SH-SY5Y (cell line): ENCODE measurements at regions not wholly inside any gene's neighbourhood (a gene's known extent, or its start where the extent isn't known, plus 50 kb on each side); places are given as distances from the start of the nearest gene placed in this dataset.

Experiments
- GATA2 ChIP-seq: IDR thresholded peaks from 2 replicates; pipeline ENCODE4 v1.6.1; 2011; ENCODE audit warnings: mild to moderate bottlenecking, low read depth, low read length
- GATA3 ChIP-seq: IDR thresholded peaks from 2 replicates; pipeline ENCODE4 v1.6.1; 2011; ENCODE audit warnings: low read depth, mild to moderate bottlenecking, low read length, moderate library complexity

DNA sequence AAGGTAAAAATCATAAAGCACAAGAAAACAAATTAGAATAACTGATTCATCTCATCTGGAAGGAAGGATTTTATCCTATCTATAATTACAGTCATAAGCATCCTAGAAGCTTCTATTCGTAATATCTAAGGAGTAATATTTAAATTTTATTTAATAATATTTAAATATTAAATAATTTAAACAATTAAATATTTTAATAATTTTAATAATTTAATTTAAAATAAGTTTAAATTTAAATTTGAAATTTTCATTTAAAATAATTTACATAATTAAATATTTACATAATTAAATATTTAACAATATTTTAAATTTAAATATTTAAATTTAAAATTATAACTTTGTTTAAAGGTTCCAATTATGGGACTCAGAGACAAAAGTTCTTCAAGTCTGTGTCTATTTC lies 127.5 kb upstream of the GK2 start:
- TF ChIP-seq GATA3 (no peak), GATA2 (no peak)
